Posterior vena cava (tissue), 2 donors: ENCODE measurements at regions not wholly inside any gene's neighbourhood (a gene's known extent, or its start where the extent isn't known, plus 50 kb on each side); places are given as distances from the start of the nearest gene placed in this dataset.

Experiments
- DNase-seq: peaks from one replicate; pipeline ENCODE4 v3.0.0-alpha.2; 2020; ENCODE audit warnings: low spot score
- intact Hi-C, 2 donors: fragments of 100-400 bp; cut with DNase I; formaldehyde crosslinking; loops; one replicate each; pipeline versions ENCODE4 v1.14.1 to v1.14.2; 2022 to 2023
- donor health status: DM: yes; HTN: yes; CAD: no.
- donor health status: DM: yes; HTN: yes; CAD: no.

DNA sequence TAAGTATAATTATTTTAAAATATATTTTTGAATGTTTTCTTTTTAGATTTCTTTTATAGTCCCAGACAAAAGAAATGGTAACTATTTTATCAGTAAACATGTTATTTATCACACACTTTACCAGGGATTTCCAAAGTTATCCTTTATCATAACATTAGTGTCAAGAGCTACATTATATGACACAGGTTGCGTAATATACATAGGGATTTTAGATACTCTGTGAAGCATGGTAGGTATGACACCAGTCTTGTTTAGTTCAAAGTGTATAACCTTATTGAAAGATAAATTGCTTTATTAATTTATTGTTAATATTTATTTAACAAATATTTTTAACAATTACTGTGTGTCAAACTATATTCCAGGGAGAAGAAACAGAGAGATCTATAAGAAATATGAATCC is 163.3 kb upstream of the PABPC4L start:
- intact Hi-C loops: no loop called here
- DNase-seq: no peak

GRCh38 chr4:134345244-134345643 is 143.7 kb upstream of the PABPC4L start:
- DNase-seq: no peak
- intact Hi-C loops: no loop called here

GRCh38 chr4:134343656-134344055 is 142.1 kb upstream of the PABPC4L start:
- intact Hi-C loops: no loop called here
- no peak for DNase-seq

GRCh38 chr4:134343081-134343480 is 141.5 kb upstream of the PABPC4L start:
- DNase-seq: no peak
- intact Hi-C loops: no loop called here

- intact Hi-C loops: no loop called here
These were observed 136.0 kb upstream of the PABPC4L start for GRCh38 chr4:134337574-134337973.

DNA sequence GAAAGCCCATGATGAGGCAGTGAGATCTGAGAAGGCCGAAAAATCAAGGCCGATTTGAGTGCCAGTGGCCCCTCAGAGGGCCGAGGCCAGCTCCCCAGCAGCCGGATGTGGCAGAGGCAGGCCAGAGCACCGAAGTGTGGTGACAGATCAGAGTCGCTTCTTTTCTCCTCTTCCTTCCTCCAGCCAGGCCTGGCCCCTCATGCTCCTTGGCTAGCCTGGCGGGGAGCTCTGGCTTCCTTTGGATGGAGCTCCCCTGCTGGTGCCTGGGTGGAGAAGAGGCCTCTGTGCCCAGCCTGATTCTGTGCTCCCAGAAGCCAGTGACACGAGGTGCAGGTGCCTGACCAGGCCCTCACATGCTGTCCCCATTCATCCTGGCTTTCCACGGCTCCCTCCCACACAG is 127.2 kb upstream of the PABPC4L start:
- no peak for DNase-seq
- intact Hi-C loops: no loop called here

More at GRCh38 chr4:134337574-134337973, 136.0 kb upstream of the PABPC4L start:
- DNase-seq: no peak

- intact Hi-C loops: no loop called here
- DNase-seq: no peak
These were observed 125.9 kb upstream of the PABPC4L start for GRCh38 chr4:134327274-134328122.

DNA sequence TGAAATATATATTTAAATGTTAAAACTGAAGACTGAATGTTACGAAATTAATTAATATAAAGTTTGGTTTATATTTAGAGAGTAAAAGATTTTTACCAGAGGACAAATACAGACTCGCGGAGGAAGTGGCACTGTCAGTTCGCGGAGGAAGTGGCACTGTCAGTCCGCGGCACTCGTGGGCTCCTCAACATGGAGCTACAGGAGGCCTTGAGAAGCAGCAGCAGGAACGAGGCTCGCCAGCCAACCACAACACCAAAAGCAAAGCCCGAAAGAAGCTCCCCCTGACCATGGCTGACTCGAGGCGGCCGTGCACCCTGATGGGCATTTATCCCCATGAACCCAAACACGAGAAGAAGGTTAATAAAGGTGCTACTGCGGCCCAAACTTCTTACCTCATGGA is 125.3 kb upstream of the PABPC4L start:
- DNase-seq: no peak
- intact Hi-C loops: no loop called here

- intact Hi-C loops: no loop called here
These were observed 122.6 kb upstream of the PABPC4L start for GRCh38 chr4:134324179-134324578.

GRCh38 chr4:134320048-134320447 is 118.5 kb upstream of the PABPC4L start:
- DNase-seq: no peak
- intact Hi-C loops: no loop called here

More at GRCh38 chr4:134324179-134324578, 122.6 kb upstream of the PABPC4L start:
- no peak for DNase-seq

DNA sequence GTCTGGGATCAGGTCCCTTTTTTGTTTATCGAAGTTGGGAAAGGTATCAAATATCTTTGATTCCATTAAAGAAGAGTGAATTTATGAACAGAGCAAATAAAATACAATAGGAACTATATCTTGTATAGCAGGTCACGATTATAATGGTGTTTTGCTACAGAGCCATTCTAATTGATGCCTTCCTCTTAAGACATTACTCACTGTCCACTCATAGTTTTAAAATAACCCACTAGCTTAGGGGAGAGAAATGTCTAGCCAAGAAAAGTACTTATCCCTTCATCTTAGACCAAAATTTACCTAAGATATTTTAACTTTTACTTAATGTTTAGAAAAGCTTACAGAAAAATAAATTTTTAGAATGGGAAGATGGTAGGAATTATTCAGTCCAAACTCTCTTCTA is 112.0 kb upstream of the PABPC4L start:
- intact Hi-C loops: no loop called here
- no peak for DNase-seq

DNA sequence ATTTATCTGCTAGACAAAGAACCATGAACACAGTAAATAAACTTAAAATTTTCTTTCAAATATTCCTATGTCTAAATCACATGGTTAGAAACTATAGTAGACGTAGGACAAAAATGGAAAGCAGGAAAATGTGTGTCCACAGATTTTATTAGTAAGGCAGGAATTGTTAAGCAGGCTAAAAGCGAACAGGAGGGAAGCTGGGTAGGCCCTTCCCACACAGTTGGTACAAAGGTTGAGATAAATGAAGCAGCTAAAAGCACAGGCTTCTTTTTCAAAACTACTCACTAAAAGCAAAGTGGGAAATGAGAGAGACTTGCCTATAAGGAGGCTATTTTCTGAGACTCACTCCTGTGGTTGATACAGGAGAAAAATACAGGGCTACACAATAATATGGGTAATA is 108.1 kb upstream of the PABPC4L start:
- intact Hi-C loops: no loop called here
- no peak for DNase-seq

DNA sequence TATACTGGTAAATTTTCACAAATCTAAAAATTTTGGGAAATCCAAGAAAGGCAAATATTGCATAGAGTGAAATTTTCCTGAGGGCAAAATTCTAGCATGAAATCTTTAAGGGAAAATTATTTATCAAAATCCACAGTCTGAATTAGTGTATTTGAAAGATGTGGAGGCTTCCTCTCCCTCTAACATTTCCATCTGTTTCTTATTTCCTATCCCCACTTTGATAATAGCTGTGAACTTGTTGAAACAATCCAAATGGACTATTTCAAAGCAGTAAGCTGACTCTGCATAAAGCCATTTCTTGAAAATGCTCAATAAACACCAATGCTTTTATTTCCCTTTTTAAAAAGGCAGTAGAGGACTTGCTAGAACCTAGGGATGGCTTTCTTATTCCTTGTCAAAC is 107.3 kb upstream of the PABPC4L start:
- DNase-seq: no peak
- intact Hi-C loops: no loop called here

DNA sequence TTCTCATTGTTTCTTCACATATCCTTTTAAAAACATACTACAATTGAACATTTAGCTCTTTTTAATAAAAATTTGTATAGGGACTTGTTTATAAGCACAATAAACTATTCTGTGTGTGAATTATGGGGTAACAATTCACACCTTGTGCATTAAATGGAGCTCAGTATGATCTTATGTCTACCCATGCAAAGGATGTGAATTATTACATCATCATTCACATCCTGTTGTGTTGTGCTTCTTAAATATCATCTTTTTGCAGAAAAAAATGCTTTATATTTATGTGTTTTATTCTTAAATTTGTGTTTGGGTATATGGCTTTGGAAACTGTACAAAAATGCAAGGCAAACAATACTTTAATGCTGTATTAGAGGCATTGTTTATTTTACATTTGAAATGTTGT is 96.7 kb upstream of the PABPC4L start:
- DNase-seq: no peak
- intact Hi-C loops: no loop called here

DNA sequence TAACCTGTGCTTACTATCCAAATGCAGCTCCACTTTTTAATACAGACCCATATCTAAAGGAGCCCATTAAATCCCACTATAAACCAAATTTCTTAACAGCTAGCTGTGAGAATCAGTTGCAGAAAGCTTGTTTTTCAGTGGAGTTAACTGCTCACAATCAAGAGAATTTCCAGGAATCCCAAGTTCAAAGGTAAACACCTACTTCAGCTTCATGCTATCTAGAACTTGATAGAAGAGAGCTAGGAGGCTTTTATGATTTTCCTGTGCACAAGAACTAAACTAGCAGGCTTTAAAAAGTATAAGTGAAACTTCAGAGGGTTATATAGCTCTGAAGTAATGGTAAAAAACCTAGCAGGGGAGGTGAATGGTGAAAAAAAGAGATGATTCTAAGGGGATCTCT is 96.2 kb upstream of the PABPC4L start:
- no peak for DNase-seq
- intact Hi-C loops: no loop called here

GRCh38 chr4:134282680-134283079 is 81.1 kb upstream of the PABPC4L start:
- no peak for DNase-seq
- intact Hi-C loops: no loop called here

DNA sequence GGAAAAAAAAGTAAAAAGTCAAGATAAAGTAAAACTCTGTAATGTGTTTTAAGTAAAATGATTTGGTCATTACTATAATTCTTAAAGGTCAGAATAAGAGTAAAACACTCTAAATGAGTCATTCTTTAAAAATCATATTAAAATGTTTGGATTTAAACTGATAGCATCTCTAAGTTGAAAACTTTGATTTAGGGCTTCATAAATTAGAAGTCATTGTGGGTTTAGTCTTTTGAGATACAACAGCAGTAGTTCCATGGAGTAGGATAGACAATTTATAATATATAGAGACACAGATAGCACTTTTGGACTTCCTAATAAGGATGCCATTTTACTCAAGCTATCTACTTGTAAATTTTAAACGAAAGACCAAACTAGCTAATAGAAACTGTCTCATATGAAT is 77.1 kb upstream of the PABPC4L start:
- no peak for DNase-seq
- intact Hi-C loops: no loop called here

- intact Hi-C loops: no loop called here
These were observed 74.9 kb upstream of the PABPC4L start for GRCh38 chr4:134276476-134276875.

DNA sequence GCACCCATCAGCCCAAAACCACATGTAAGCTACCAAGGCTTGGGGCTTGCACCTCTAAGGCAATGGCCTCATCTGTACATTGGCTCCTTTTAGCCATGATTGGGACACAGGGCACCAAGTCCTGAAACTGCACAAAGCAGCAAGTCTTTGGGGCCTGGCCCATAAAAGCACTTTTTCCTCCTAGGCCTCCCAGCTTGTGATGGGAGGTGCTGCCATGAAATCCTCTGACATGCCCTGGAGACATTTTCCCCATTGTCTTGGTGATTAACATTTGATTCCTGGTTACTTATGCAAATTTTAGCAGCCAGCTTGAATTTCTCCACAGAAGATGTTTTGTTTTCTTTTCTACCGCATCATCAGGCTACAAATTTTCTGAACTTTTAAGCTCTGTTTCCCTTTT is 58.5 kb upstream of the PABPC4L start:
- no peak for DNase-seq
- intact Hi-C loops: loop anchor here in 1 of 2 donors (5.0 kb wide), 1 partner anchor 1157 kb away; no protein-coding TSS in a partner anchor

More at GRCh38 chr4:134276476-134276875, 74.9 kb upstream of the PABPC4L start:
- no peak for DNase-seq
